ENCODE measurements at regions not wholly inside any gene's neighbourhood (a gene's known extent, or its start where the extent isn't known, plus 50 kb on each side); places are given as distances from the start of the nearest gene placed in this dataset.

DNA sequence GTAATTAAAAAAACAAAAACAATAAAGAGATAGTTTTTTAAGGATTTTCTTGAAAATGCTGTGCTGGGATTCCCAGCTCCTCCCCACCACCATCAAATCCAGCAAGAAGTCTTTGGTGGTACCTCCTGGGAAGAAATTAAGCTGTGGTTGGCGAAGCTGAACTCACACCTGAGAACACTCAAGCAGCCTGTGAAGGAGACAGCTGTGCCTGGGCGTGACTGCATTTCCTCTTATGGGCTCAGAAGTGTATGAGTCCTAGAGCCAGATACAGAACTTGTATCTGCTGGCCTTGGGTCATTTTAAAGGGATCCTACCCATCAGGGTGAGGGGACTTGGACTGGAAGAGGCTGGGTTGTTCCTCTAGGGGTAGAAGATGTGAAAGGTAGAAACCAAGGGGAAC lies 561.2 kb upstream of the SGCD start:
- intact Hi-C loops (cut with DNase I): no loop called here
- H3K9me3 ChIP-seq: peaks cover 0 to 5% (median 0%) of the 10 kb centered on the region in 12 donors
- DNase-seq (no peak), ATAC-seq (no peak)
- no peaks in the 10 kb centered on the region for H3K27me3 ChIP-seq
- H3K4me1 ChIP-seq: peaks cover 0 to 10% (median 0%) of the 10 kb centered on the region in 12 donors
- no peak for TF ChIP-seq POLR2A (IDR thresholded peaks at IDR 0.05)
- TF ChIP-seq, protein P1, sequence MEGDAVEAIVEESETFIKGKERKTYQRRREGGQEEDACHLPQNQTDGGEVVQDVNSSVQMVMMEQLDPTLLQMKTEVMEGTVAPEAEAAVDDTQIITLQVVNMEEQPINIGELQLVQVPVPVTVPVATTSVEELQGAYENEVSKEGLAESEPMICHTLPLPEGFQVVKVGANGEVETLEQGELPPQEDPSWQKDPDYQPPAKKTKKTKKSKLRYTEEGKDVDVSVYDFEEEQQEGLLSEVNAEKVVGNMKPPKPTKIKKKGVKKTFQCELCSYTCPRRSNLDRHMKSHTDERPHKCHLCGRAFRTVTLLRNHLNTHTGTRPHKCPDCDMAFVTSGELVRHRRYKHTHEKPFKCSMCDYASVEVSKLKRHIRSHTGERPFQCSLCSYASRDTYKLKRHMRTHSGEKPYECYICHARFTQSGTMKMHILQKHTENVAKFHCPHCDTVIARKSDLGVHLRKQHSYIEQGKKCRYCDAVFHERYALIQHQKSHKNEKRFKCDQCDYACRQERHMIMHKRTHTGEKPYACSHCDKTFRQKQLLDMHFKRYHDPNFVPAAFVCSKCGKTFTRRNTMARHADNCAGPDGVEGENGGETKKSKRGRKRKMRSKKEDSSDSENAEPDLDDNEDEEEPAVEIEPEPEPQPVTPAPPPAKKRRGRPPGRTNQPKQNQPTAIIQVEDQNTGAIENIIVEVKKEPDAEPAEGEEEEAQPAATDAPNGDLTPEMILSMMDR (IDR thresholded peaks at IDR 0.05): no peak
- H3K36me3 ChIP-seq: no peaks in the 10 kb centered on the region
- H3K27ac ChIP-seq: no peak overlapping the region
- H3K4me3 ChIP-seq: no peak overlapping the region
- 65 to 83% (median 80%) methylated on average over 2 of the region's 2 CpGs for WGBS, 4 donors

DNA sequence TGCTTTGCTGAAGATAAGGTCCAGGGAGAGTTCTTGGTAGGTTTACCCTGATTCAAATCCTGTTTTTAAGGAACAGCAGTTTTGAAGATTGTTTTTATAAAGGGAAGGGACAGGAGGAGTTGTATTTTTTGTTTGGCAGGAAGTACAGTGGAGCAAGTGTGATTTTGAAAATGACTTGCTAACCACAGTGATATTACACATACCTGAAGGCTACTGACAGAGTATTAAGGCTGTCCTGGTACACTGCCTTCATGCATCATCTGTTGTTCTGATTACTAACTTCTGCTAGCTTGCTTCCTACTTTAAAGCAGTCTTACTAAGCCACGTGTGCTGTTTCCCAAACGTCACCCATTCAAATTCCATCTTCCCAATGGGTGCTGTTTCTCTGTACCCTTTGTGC lies 559.5 kb upstream of the SGCD start:
- DNase-seq (no peak), ATAC-seq (no peak)
- Histone ChIP-seq H3K36me3 (no peaks in the 10 kb centered on the region), H3K4me1 (peaks cover 0 to 10% (median 0%) of the 10 kb centered on the region in 12 donors), H3K9me3 (no peaks in the 10 kb centered on the region), H3K27me3 (no peaks in the 10 kb centered on the region), H3K4me3 (no peak overlapping the region), H3K27ac (no peak overlapping the region)
- intact Hi-C loops (cut with DNase I): no loop called here
- TF ChIP-seq, protein P1 (IDR thresholded peaks at IDR 0.05): no peak
- TF ChIP-seq POLR2A (IDR thresholded peaks at IDR 0.05): no peak
- WGBS, 4 donors: 45 to 77% (median 64%) methylated on average over 2 of the region's 2 CpGs

DNA sequence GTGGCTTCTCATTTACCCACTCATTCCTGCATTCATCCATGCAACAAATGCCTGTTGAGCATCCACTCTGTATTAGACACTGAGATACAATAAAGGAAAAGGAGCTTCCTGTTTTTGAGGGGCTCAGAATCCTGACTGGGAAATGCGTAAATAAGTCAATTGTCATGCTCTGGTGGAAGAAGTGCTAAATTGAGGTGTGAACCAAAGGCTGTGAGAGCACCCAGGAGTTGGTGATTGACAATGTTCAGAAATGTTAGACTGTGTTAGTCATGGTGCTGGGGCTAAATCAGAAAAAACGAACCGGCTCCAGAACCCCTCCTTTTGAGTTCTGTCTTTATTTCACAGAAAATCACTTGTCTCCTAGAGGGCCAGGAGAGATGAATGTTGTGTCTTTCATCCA lies 558.6 kb upstream of the SGCD start:
- no peak for ATAC-seq
- TF ChIP-seq POLR2A (IDR thresholded peaks at IDR 0.05): no peak
- TF ChIP-seq, protein P1 (IDR thresholded peaks at IDR 0.05): no peak

DNA sequence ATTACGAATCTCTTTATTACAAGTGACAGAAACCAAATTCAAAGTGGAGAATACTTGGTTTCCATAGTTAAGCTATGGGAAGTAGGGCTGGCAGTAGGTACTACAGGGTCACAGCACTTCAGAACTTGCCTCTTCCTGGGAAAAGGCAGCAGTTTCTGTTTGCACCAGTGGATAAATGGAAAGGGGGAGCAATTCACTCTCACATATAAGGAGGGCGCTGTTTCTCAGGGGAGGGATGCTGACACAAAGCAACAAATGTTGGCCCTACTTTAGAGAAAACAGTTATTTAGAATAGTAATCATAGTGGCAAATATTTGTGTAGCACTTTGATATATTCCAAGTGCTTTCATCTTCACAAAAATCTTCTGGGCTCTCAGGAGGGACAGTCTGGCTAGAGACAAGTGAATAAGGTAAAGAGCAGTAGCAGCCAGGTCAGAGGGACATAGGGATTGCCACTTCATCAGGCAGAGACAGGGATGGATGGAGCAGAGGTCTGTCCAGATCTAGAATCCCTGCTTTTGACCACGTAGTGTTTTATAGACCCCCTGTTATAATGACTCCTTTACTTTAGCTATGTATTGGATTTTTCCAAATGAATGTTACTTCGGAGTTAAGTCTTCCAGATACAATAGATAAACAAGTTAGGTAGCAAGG lies 554.8 kb upstream of the SGCD start:
- H3K9me3 ChIP-seq: no peaks in the 10 kb centered on the region
- no peak for TF ChIP-seq POLR2A (IDR thresholded peaks at IDR 0.05)
- TF ChIP-seq, protein P1 (IDR thresholded peaks at IDR 0.05): no peak
- WGBS, 4 donors: 71 to 74% (median 72%) methylated on average over 4 of the region's 4 CpGs
- ATAC-seq (no peak), DNase-seq (no peak)
- H3K27me3 ChIP-seq: no peaks in the 10 kb centered on the region
- intact Hi-C loops (cut with DNase I): no loop called here
- no peak overlapping the region for H3K4me3 ChIP-seq
- no peak overlapping the region for H3K27ac ChIP-seq
- H3K36me3 ChIP-seq: no peaks in the 10 kb centered on the region
- H3K4me1 ChIP-seq: peaks cover 0 to 6% (median 0%) of the 10 kb centered on the region in 12 donors

More for the DNA sequence above, 558.6 kb upstream of the SGCD start:
- H3K36me3 ChIP-seq: no peaks in the 10 kb centered on the region
- WGBS, 4 donors: 71 to 79% (median 77%) methylated on average over 3 of the region's 3 CpGs
- intact Hi-C loops (cut with DNase I): no loop called here
- no peak overlapping the region for H3K4me3 ChIP-seq
- H3K9me3 ChIP-seq: no peaks in the 10 kb centered on the region
- no peak overlapping the region for H3K27ac ChIP-seq
- H3K27me3 ChIP-seq: no peaks in the 10 kb centered on the region
- H3K4me1 ChIP-seq: peaks cover 0 to 10% (median 0%) of the 10 kb centered on the region in 12 donors
- DNase-seq: no peak
